Kidney (tissue), 13 donors: ENCODE measurements at regions not wholly inside any gene's neighbourhood (a gene's known extent, or its start where the extent isn't known, plus 50 kb on each side); places are given as distances from the start of the nearest gene placed in this dataset.
A peak's percentile ranks its signal among the peaks of the same experiment; 100 is the strongest.
"Not testable (repeated sequence)": the region's sequence is repeated elsewhere in the genome, so short reads cannot be mapped to it uniquely, and the experiment has no call there.

Experiments
- DNase-seq, 5 donors: peaks; one replicate each; pipeline ENCODE4 v3.0.0-alpha.2; 2013 to 2020
- FAIRE-seq: peaks from 2 replicates; lab custom pipeline; 2012; peaks lifted over from hg19 to GRCh38; lab: Jason Lieb, UNC
- H3K27ac ChIP-seq, 2 donors: one replicate each; pipeline ENCODE4 v1.7.0; 2013; ENCODE audit warnings: low read depth in 2 of 2, low read length in 2 of 2, inconsistent platforms in 1 of 2
- H3K27me3 ChIP-seq: one replicate; pipeline ENCODE4 v1.7.1; 2013; ENCODE audit warnings: low read length, inconsistent platforms; ENCODE audit not compliant: control insufficient read depth, insufficient read depth
- H3K36me3 ChIP-seq, 3 donors: one replicate each; pipeline versions ENCODE4 v1.7.0 to v1.7.1; 2013; ENCODE audit warnings: low read length in 3 of 3, control low read depth in 1 of 3, inconsistent platforms in 1 of 3; ENCODE audit not compliant: insufficient read depth in 3 of 3, control insufficient read depth in 2 of 3
- H3K4me1 ChIP-seq, 3 donors: one replicate each; pipeline versions ENCODE4 v1.7.0 to v1.7.1; 2013; ENCODE audit warnings: low read length in 3 of 3, inconsistent platforms in 1 of 3, low read depth in 1 of 3; ENCODE audit not compliant: control insufficient read depth in 2 of 3, insufficient read depth in 2 of 3
- H3K4me3 ChIP-seq, 3 donors: one replicate each; pipeline versions ENCODE4 v1.7.0 to v1.8.1; 2013; ENCODE audit warnings: low read length in 3 of 3, control low read depth in 1 of 3, inconsistent platforms in 1 of 3
- H3K9ac ChIP-seq, 3 donors: one replicate each; pipeline versions ENCODE4 v1.7.0 to v1.7.1; 2013; ENCODE audit warnings: low read length in 3 of 3, control low read depth in 1 of 3, inconsistent platforms in 1 of 3
- H3K9me3 ChIP-seq, 3 donors: one replicate each; pipeline versions ENCODE4 v1.7.0 to v1.7.1; 2013; ENCODE audit warnings: low read length in 3 of 3, control low read depth in 1 of 3, inconsistent platforms in 1 of 3; ENCODE audit not compliant: control insufficient read depth in 2 of 3, insufficient read depth in 1 of 3
- intact Hi-C: fragments of 100-400 bp; cut with DNase I; formaldehyde crosslinking; loops from one replicate; pipeline ENCODE4 v1.11.1; 2022
- TF ChIP-seq, protein P1 (sequence below): IDR thresholded peaks from 3 replicates; pipeline ENCODE4 v1.5.1; 2012; ENCODE audit warnings: mild to moderate bottlenecking, moderate library complexity, borderline replicate concordance; ENCODE audit not compliant: insufficient read depth; ENCODE audit errors: extremely low read depth
- donor health status: control.
- donor health status: control.
- donor health status: control.
- donor health status: control.
- donor health status: control.
- donor health status: DM: yes; HTN: yes; CAD: no.
- donor health status: Normal renal cell carcinoma (clear cell type).

- H3K27ac ChIP-seq, H3K4me3 ChIP-seq, H3K4me1 ChIP-seq, H3K36me3 ChIP-seq, H3K27me3 ChIP-seq, H3K9me3 ChIP-seq, H3K9ac ChIP-seq, FAIRE-seq, intact Hi-C loops: not testable (repeated sequence)
- TF ChIP-seq, protein P1, sequence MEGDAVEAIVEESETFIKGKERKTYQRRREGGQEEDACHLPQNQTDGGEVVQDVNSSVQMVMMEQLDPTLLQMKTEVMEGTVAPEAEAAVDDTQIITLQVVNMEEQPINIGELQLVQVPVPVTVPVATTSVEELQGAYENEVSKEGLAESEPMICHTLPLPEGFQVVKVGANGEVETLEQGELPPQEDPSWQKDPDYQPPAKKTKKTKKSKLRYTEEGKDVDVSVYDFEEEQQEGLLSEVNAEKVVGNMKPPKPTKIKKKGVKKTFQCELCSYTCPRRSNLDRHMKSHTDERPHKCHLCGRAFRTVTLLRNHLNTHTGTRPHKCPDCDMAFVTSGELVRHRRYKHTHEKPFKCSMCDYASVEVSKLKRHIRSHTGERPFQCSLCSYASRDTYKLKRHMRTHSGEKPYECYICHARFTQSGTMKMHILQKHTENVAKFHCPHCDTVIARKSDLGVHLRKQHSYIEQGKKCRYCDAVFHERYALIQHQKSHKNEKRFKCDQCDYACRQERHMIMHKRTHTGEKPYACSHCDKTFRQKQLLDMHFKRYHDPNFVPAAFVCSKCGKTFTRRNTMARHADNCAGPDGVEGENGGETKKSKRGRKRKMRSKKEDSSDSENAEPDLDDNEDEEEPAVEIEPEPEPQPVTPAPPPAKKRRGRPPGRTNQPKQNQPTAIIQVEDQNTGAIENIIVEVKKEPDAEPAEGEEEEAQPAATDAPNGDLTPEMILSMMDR = peak; percentile 26
- DNase-seq = peak in 1 of 5 donors; percentile 50
These were observed 184.6 kb upstream of the TP53TG3C start for GRCh38 chr16:33009468-33009867.

DNA sequence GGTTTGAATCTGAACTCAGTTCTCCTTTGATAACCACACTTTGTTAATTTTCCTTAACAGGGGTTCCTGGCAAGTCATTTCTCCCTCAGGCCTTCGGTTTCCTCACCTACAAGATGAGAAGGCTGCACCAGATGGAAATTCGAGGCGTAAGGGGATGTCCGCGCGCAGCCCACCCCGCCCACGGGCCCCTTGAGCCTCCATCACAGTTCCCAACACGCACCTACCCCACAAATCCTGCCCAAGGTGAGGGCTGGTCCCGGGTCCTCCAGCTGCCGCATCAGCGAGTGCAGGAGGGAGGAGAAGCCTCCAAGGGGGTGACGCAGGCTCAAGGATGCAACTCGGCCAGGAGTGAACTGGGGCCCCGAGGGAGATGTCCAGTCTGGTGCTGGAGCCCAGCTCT, 166.9 kb upstream of the TP53TG3C start:
- intact Hi-C loops, H3K4me1 ChIP-seq, H3K27me3 ChIP-seq, H3K27ac ChIP-seq, H3K36me3 ChIP-seq, H3K9ac ChIP-seq, H3K4me3 ChIP-seq, H3K9me3 ChIP-seq, FAIRE-seq: not testable (repeated sequence)
- peak in 1 of 5 donors; percentile 27 for DNase-seq

- FAIRE-seq, intact Hi-C loops, H3K36me3 ChIP-seq, H3K9me3 ChIP-seq, H3K4me1 ChIP-seq, H3K27me3 ChIP-seq, H3K9ac ChIP-seq, H3K27ac ChIP-seq, H3K4me3 ChIP-seq: not testable (repeated sequence)
- DNase-seq = peak in 1 of 5 donors; percentile 20
These were observed 166.1 kb upstream of the TP53TG3C start for GRCh38 chr16:33027941-33028340.

- FAIRE-seq, H3K9me3 ChIP-seq, H3K9ac ChIP-seq, intact Hi-C loops, H3K27me3 ChIP-seq, H3K36me3 ChIP-seq, H3K27ac ChIP-seq, H3K4me3 ChIP-seq, H3K4me1 ChIP-seq: not testable (repeated sequence)
- peak in 1 of 5 donors; percentile 45 for DNase-seq
These were observed 165.2 kb upstream of the TP53TG3C start for GRCh38 chr16:33028707-33029390.

DNA sequence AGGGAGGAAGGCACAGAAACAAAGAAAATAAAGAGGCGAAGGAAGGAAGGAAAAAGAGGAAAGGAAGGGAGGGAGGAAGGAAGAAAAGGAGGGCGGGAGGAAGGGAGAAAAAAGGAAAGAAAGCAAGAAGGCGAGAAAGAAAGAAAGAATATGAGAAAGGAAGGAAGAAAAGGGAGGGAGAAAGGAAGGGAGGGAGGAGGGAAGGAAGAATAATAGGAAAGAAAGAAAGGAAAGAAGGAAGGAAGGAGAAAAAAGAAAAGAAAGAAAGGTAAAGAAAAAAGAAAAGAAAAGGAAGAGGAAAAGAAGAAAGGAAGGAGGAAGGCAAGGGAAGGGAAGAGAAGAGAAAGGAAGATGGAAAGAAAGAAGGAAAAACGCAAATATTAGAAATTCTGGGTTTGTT, 145.2 kb upstream of the TP53TG3C start:
- H3K9ac ChIP-seq, H3K27me3 ChIP-seq, H3K36me3 ChIP-seq, H3K4me1 ChIP-seq, H3K9me3 ChIP-seq, H3K4me3 ChIP-seq, intact Hi-C loops, DNase-seq, H3K27ac ChIP-seq, FAIRE-seq: not testable (repeated sequence)
